CD4-positive, CD25-positive, alpha-beta regulatory T cell (primary cell): ENCODE measurements at regions not wholly inside any gene's neighbourhood (a gene's known extent, or its start where the extent isn't known, plus 50 kb on each side); places are given as distances from the start of the nearest gene placed in this dataset.
"Not testable (repeated sequence)": the region's sequence is repeated elsewhere in the genome, so short reads cannot be mapped to it uniquely, and the experiment has no call there.

Experiments used
- ATAC-seq, 2 donors: fragments of 150-1000 bp; cut with Tn5 transposase; one replicate each; pipeline ENCODE4 v1.10.0; 2021; ENCODE audit warnings: low read depth in 2 of 2, moderate number of reproducible peaks in 2 of 2, moderate library complexity in 1 of 2
- DNase-seq, 3 donors: peaks; one replicate each; pipeline versions ENCODE4 v3.0.0 to v3.0.0-alpha.2; 2012 to 2022; ENCODE audit warnings: mixed read lengths in 1 of 3
- H3K27ac ChIP-seq: one replicate; pipeline ENCODE4 v1.7.0; 2013; ENCODE audit warnings: mild to moderate bottlenecking, low read length; ENCODE audit not compliant: insufficient read depth, poor library complexity, severe bottlenecking
- H3K27me3 ChIP-seq: one replicate; pipeline ENCODE4 v1.7.0; 2013; ENCODE audit warnings: low read length; ENCODE audit not compliant: control insufficient read depth, insufficient read depth
- H3K36me3 ChIP-seq: one replicate; pipeline ENCODE4 v1.7.0; 2013; ENCODE audit warnings: mild to moderate bottlenecking, low read length, moderate library complexity; ENCODE audit not compliant: control insufficient read depth, insufficient read depth
- H3K4me1 ChIP-seq: 2 replicates; pipeline ENCODE4 v1.7.0; 2013; ENCODE audit warnings: mild to moderate bottlenecking, low read length; ENCODE audit not compliant: insufficient read depth, control insufficient read depth, poor library complexity, severe bottlenecking
- H3K4me3 ChIP-seq: one replicate; pipeline ENCODE4 v1.7.0; 2013; ENCODE audit warnings: low read depth, mild to moderate bottlenecking, low read length, moderate library complexity
- H3K9me3 ChIP-seq, 2 experiments: 1 replicate in 1 of 2; 2 replicates in 1 of 2; pipeline ENCODE4 v1.7.0; 2013; ENCODE audit warnings: low read length in 2 of 2, mild to moderate bottlenecking in 1 of 2, moderate library complexity in 1 of 2; ENCODE audit not compliant: control insufficient read depth in 2 of 2
- H3K27ac Mint-ChIP-seq, 3 donors: one replicate each; pipeline ENCODE4 v1.8.0; 2020 to 2022; ENCODE audit warnings: mild to moderate bottlenecking in 3 of 3, mixed read lengths in 3 of 3, moderate library complexity in 2 of 3
- H3K27me3 Mint-ChIP-seq: one replicate; pipeline ENCODE4 v1.8.0; 2022; ENCODE audit warnings: mild to moderate bottlenecking, mixed read lengths
- H3K36me3 Mint-ChIP-seq: one replicate; pipeline ENCODE4 v1.8.0; 2020; ENCODE audit warnings: mixed read lengths
- H3K4me1 Mint-ChIP-seq, 4 donors: one replicate each; pipeline ENCODE4 v1.8.0; 2020 to 2022; ENCODE audit warnings: mixed read lengths in 4 of 4, mild to moderate bottlenecking in 1 of 4
- H3K4me3 Mint-ChIP-seq, 4 donors: one replicate each; pipeline ENCODE4 v1.8.0; 2020 to 2022; ENCODE audit warnings: mild to moderate bottlenecking in 4 of 4, mixed read lengths in 4 of 4, moderate library complexity in 3 of 4
- H3K9me3 Mint-ChIP-seq, 7 donors: one replicate each; pipeline ENCODE4 v1.8.0; 2020 to 2022; ENCODE audit warnings: mixed read lengths in 7 of 7, mild to moderate bottlenecking in 3 of 7, moderate library complexity in 2 of 7

GRCh38 chr1:114032271-114033215 is 53.3 kb downstream of the OLFML3 start:
- Mint-ChIP-seq H3K4me1 (no peaks in the 10 kb centered on the region), H3K36me3 (no peaks in the 10 kb centered on the region), H3K27me3 (no peaks in the 10 kb centered on the region), H3K27ac (no peak overlapping the region), H3K4me3 (no peak overlapping the region), H3K9me3 (no peaks in the 10 kb centered on the region)
- Histone ChIP-seq H3K4me1 (no peaks in the 10 kb centered on the region), H3K36me3 (no peaks in the 10 kb centered on the region), H3K27me3 (peaks cover 2% of the 10 kb centered on the region), H3K27ac (no peak overlapping the region), H3K9me3 (no peaks in the 10 kb centered on the region), H3K4me3 (no peak overlapping the region)
- ATAC-seq (no peak), DNase-seq (no peak)

- Histone ChIP-seq H3K9me3 (no peaks in the 10 kb centered on the region), H3K27me3 (peaks cover 2% of the 10 kb centered on the region), H3K4me1 (no peaks in the 10 kb centered on the region), H3K4me3 (no peak overlapping the region), H3K36me3 (no peaks in the 10 kb centered on the region), H3K27ac (no peak overlapping the region)
- ATAC-seq (no peak), DNase-seq (peak in 2 of 3 donors; percentile 2 to 4)
- no peaks in the 10 kb centered on the region for H3K9me3 Mint-ChIP-seq
- no peaks in the 10 kb centered on the region for H3K4me1 Mint-ChIP-seq
- H3K4me3 Mint-ChIP-seq: no peak overlapping the region
- H3K27ac Mint-ChIP-seq: no peak overlapping the region
- H3K36me3 Mint-ChIP-seq: no peaks in the 10 kb centered on the region
- no peaks in the 10 kb centered on the region for H3K27me3 Mint-ChIP-seq
Observed at GRCh38 chr1:114033216-114033706, 54.0 kb downstream of the OLFML3 start.

- no peaks in the 10 kb centered on the region for H3K9me3 Mint-ChIP-seq
Observed at GRCh38 chr1:114033961-114034360, 54.7 kb downstream of the OLFML3 start.

GRCh38 chr1:114034567-114035303 is 55.5 kb downstream of the OLFML3 start:
- Mint-ChIP-seq H3K4me3 (no peak overlapping the region), H3K9me3 (no peaks in the 10 kb centered on the region), H3K27me3 (no peaks in the 10 kb centered on the region), H3K27ac (no peak overlapping the region), H3K36me3 (no peaks in the 10 kb centered on the region), H3K4me1 (no peaks in the 10 kb centered on the region)
- Histone ChIP-seq H3K4me3 (no peak overlapping the region), H3K4me1 (no peaks in the 10 kb centered on the region), H3K9me3 (no peaks in the 10 kb centered on the region), H3K36me3 (no peaks in the 10 kb centered on the region), H3K27ac (no peak overlapping the region), H3K27me3 (peaks cover 2% of the 10 kb centered on the region)
- ATAC-seq (no peak), DNase-seq (no peak)

More at GRCh38 chr1:114033961-114034360, 54.7 kb downstream of the OLFML3 start:
- Mint-ChIP-seq H3K4me1 (no peaks in the 10 kb centered on the region), H3K27me3 (no peaks in the 10 kb centered on the region), H3K36me3 (no peaks in the 10 kb centered on the region), H3K4me3 (no peak overlapping the region), H3K27ac (no peak overlapping the region)
- ATAC-seq: no peak
- H3K36me3 ChIP-seq: no peaks in the 10 kb centered on the region
- peaks cover 2% of the 10 kb centered on the region for H3K27me3 ChIP-seq
- H3K9me3 ChIP-seq: no peaks in the 10 kb centered on the region
- DNase-seq: no peak
- H3K4me1 ChIP-seq: no peaks in the 10 kb centered on the region
- H3K27ac ChIP-seq: no peak overlapping the region
- no peak overlapping the region for H3K4me3 ChIP-seq

- Histone ChIP-seq H3K27me3 (peaks cover 2% of the 10 kb centered on the region), H3K4me3 (no peak overlapping the region), H3K4me1 (no peaks in the 10 kb centered on the region), H3K36me3 (no peaks in the 10 kb centered on the region), H3K27ac (no peak overlapping the region), H3K9me3 (no peaks in the 10 kb centered on the region)
- Mint-ChIP-seq H3K9me3 (no peaks in the 10 kb centered on the region), H3K36me3 (no peaks in the 10 kb centered on the region), H3K4me1 (no peaks in the 10 kb centered on the region), H3K4me3 (no peak overlapping the region), H3K27me3 (peaks cover 5% of the 10 kb centered on the region), H3K27ac (no peak overlapping the region)
- no peak for ATAC-seq
- DNase-seq: no peak
Observed at GRCh38 chr1:114035304-114035700, 56.0 kb downstream of the OLFML3 start.

- H3K4me3 Mint-ChIP-seq, H3K4me1 Mint-ChIP-seq, H3K36me3 Mint-ChIP-seq, H3K27ac ChIP-seq, H3K4me1 ChIP-seq, H3K9me3 ChIP-seq, H3K4me3 ChIP-seq, H3K27me3 Mint-ChIP-seq, ATAC-seq, H3K9me3 Mint-ChIP-seq, H3K36me3 ChIP-seq, DNase-seq, H3K27me3 ChIP-seq: not testable (repeated sequence)
- H3K27ac Mint-ChIP-seq: peak overlapping the region in 1 of 3 donors; percentile 11
Observed at GRCh38 chr1:114036841-114037630, 57.8 kb downstream of the OLFML3 start.

- Histone ChIP-seq H3K36me3 (no peaks in the 10 kb centered on the region), H3K4me3 (no peak overlapping the region), H3K27me3 (peaks cover 3% of the 10 kb centered on the region), H3K9me3 (no peaks in the 10 kb centered on the region), H3K4me1 (no peaks in the 10 kb centered on the region), H3K27ac (no peak overlapping the region)
- Mint-ChIP-seq H3K9me3 (peaks cover 0 to 3% (median 0%) of the 10 kb centered on the region in 7 donors), H3K27me3 (peaks cover 6% of the 10 kb centered on the region), H3K36me3 (no peaks in the 10 kb centered on the region), H3K4me1 (no peaks in the 10 kb centered on the region), H3K27ac (no peak overlapping the region), H3K4me3 (no peak overlapping the region)
- DNase-seq (no peak), ATAC-seq (no peak)
Observed at GRCh38 chr1:114037631-114037890, 58.3 kb downstream of the OLFML3 start.
